HG03565 (cell line): ENCODE measurements at regions not wholly inside any gene's neighbourhood (a gene's known extent, or its start where the extent isn't known, plus 50 kb on each side); places are given as distances from the start of the nearest gene placed in this dataset.

ENCODE experiments used
- ATAC-seq: cut with Tn5 transposase; IDR thresholded peaks from one replicate; pipeline ENCODE4 v1.9.1; 2021; ENCODE audit warnings: mild to moderate bottlenecking, moderate library complexity; ENCODE audit not compliant: unreplicated experiment

DNA sequence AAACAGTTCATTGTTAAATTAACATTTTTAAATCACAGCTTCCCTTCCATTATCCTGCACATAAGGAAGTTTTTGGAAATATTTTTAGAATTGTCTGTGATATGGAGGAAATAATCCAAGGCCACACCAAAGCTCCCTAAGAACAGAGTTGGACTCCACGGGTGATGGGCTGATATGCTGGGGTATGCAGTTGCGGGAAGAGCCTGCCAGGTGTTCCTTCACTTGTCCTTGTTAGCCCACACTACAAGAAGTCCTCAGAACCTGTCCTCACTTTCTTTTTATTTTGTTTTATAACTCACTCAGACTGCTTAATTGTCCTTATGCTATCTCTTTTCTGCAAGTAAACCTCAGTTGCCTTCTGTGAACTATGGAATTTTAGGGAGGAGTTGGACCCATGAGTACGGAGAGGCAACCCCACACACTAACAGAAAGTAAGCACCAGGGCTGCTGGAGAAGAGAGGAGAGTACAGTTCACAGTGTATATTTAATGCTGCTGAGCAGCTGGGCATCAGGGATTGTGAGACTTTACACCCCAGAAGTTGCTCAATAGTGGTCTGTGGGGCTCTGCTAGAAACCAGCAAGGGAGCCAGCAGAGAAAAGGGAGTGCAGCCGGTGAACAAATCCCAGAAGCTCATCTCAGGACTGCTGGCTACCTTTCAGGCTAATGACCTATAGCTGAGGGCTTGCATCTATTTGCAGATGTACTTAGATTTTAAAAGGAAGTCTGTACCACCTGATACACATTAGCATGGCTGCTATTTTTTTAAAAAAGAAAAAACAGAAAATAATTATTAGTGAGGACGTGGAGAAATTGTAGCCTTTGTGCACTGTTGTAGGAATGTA, 64.6 kb upstream of the FOXN2 start:
- ATAC-seq = no peak

DNA sequence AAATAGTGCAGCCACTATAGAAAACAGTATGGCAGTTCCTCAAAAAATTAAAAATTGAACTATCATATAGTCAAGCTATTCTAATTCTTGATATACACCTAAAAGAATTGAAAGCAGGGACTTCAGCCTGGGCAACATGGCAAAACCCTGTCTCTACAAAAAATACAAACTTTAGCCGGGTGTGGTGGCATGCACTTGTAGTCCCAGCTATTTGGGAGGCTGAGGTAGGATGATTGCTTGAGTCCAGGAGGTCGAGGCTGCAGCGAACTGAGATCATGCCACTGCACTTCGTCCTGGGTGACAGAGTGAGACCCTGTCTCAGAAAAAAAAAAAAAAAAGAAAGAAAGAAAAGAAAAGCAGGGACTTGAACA, 64.0 kb upstream of the FOXN2 start:
- ATAC-seq = no peak

DNA sequence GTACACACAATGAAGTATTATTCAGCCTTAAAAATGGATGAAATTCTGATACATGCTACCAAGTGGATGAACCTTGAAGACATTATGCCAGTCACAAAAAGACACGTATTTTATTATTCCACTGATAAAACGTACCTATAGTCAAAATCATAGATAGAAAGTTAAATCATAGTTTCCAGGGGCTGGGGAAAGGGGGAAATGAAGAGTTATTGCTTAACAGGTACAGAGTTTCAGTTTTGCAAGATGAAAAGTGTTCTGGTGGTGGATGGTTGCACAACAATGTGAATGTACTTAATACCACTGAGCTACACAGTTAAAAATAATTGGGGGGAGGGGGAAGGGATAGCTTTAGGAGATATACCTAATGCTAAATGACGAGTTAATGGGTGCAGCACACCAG, 63.5 kb upstream of the FOXN2 start:
- ATAC-seq = no peak

DNA sequence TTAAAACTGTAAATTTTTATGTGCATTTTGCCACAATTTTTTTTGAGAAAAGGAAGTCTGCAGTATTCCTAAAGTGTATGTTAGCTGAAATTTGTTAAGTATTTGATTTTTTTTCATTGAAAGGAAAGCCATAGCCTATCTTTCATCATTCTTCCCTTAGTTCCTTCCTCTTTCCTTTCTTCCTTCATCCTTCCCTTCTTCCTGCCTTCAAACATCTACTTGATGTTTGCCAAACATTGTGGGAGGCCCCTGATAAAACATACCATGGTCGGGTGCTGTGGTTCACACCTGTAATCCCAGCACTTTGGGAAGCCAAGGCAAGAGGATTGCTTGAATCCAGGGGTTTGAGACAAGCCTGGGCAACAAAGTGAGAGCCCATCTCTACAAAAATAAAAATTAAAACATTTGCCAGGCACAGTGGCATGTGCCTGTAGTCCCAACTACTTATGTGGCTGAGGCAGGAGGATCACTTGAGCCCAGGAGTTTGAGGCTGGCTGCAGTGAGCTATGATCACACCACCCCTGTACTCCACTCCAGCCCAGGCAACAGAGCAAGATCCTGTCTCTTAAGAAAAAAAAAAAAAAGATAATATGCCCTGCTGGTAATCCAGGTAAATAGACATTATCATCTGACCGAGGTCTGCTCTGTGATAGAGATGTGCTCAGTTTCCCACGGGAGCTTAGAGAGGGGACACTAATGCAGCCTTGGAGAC, 62.9 kb upstream of the FOXN2 start:
- ATAC-seq = no peak

DNA sequence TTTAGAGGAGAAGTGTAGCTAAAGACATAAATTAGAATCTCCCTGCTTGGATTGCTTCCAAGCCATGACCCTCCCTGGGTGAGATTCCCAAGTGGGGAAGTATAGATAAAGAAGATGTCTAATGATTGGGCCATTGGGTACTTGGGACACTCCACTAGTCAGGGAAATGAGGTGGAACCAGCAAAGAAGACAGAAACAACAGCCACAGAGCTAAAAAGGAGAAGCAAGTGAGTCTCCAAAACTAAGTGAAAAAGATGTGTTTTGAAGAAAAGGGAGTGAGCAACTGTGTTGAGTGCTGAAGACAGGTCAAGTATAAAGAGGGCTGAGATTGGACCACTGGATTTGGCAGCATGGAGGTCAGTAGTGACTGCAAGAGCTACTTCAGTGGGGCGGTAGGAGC, 61.2 kb upstream of the FOXN2 start:
- no peak for ATAC-seq

DNA sequence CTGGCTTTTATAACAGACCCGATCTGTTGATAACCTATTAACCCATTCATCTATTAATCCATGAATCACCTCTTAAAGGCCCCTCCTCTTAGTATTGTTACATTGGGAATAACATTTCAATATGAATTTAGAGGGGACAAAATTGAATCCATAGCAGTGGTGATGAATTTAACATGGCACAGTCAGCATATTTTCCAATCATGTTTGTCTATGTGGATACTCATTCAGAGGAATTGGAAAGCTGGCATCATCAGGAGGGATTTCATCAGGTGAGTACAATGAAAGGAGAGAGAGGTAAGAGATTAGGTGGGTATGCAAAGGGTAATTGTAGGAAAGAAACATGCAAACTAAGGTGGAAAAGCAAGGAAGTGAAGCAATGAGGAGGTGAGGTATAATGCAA, 59.6 kb upstream of the FOXN2 start:
- no peak for ATAC-seq

DNA sequence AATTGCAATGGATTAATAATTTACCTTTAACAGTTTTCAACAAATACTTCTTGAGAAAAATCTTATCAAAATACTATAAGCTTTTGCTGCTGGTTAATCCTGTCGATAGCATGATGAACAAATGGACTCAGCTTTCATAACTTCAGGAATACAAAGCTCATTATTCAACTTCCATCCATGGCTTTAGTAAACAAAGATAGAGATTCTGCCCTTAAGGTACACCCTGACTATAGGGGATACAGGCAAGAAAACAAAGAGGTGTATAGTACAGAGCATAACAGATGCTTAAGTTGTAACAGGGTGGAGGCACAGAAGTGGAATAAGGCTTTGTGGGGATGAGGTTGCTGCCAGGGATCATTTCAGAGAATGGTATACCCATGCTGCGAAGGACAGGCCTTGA, 57.0 kb upstream of the FOXN2 start:
- no peak for ATAC-seq

DNA sequence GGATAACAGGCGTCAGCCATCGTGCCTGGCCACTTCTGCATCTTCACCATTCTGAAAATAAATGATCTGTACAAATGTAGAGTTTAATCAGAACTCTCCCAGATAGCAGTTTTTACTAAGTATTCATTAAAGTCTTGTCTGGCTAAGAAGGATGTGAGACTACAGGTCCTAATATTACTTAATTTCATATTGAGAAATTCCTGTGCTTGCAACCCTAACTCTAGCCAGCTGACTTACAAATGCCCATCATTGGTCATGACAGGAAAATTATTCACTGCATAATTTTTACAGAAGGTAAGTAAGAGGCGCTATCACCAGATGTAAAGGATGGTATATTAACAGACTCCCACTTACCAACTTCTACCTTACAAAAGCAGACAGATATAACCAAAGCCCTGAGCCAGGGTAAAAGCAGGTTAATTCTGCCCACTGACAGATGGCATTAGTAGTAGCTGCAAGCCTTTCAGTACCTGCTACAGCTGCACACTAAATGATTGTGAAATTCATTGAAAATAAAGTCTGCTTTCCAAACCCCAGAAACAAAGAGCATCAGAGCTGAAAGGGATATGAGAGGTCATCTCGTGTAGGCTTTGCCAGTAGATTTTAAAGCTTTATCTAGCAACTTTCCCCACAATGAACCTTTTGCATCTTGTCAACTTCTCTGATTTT, 55.9 kb upstream of the FOXN2 start:
- ATAC-seq = no peak

DNA sequence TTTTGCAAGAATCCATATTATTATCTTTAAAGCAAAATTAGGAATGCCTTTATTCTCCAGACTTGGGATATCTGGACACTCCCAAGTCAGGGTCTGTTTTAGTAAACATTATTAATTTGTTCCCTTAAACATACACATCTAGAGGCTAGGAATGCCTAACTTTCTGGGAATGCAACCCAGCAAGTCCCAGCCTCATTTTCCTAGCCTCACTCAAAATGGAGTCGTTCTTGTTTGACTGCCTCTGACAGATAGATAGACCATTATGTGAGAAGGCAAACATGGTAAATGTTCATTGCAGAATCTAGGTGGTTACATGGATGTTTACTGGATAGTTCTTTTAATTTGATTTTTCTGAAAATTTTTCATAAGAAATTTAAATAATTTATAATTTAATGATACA, 54.7 kb upstream of the FOXN2 start:
- no peak for ATAC-seq

DNA sequence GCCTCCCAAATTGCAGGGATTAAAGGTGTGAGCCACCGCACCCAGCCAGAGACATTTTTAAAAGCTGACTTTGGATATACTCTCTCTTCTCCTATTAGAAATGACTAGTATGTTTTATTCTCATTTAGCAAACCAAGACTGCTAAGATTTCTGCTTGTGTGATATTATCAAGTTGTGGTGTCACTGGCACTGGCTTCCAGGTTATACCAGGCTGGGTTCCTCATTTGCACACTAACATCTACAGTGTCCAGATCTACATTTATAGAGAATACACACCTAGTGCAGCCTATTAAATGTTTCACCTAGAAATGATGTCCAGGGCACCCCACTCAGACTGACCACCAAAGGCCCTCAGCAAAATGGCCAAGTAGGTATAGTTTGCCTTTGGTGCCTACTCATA, 49.9 kb upstream of the FOXN2 start:
- ATAC-seq = no peak
